ENCODE measurements at regions not wholly inside any gene's neighbourhood (a gene's known extent, or its start where the extent isn't known, plus 50 kb on each side); places are given as distances from the start of the nearest gene placed in this dataset.

GRCh38 chr1:229753764-229754551 is 127.9 kb downstream of the URB2 start:
- no peak for TF ChIP-seq POLR2AphosphoS2 (conservative IDR thresholded peaks at IDR 0.05; ENCODE audit: low read length)
- no peak for TF ChIP-seq GATA3 (IDR thresholded peaks at IDR 0.05; ENCODE audit: borderline replicate concordance)
